ENCODE measurements at regions not wholly inside any gene's neighbourhood (a gene's known extent, or its start where the extent isn't known, plus 50 kb on each side); places are given as distances from the start of the nearest gene placed in this dataset.
"Not testable (repeated sequence)": the region's sequence is repeated elsewhere in the genome, so short reads cannot be mapped to it uniquely, and the experiment has no call there.

DNA sequence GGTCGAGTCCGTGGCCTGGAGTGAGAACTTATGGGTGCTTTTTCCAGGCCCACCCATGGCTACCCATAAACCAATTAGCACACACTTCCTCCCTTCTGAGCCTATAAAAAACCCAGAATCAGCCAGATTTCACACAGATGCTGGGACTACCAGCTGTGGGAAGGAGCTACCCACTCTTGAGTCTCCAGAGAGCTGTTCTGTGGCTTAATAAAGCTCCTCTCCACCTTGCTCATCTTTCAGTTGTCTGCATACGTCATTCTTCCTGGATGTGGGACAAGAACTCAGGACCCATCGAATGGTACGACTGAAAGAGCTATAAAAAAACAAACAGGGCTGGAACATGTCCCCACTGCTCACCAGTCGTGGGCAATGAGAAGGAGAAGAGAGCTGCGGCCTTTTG, 555.4 kb upstream of the CCDC54 start:
- DNase-seq (ENCODE audit: low read depth), result no peak

DNA sequence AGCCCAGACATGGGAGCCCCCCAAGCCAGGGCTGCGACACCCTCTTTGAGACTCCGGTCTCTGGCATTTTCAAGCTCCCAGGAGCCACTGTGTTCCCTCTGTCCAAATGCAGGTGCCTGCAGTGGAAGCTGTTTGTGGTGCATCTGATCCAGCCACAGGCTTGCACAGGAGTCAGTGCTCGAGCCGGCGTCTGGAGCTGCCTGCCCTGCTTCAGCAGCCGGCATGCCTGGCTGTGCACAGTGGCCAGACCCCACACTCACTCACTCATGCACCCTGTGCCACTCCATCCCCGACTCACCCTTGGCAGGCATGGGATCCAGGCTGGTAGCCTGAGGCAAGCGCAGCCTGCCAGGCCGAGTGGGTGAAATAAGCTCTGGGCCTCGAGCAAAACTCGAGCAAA, 555.0 kb upstream of the CCDC54 start:
- no peak for DNase-seq (ENCODE audit: low read depth)

- no peak for DNase-seq (ENCODE audit: low read depth)
These were observed 553.5 kb upstream of the CCDC54 start for GRCh38 chr3:106823701-106824100.

- DNase-seq (ENCODE audit: low read depth), result no peak
These were observed 552.4 kb upstream of the CCDC54 start for GRCh38 chr3:106824856-106825255.

- no peak for DNase-seq (ENCODE audit: low read depth)
These were observed 551.2 kb upstream of the CCDC54 start for GRCh38 chr3:106825962-106826605.

DNA sequence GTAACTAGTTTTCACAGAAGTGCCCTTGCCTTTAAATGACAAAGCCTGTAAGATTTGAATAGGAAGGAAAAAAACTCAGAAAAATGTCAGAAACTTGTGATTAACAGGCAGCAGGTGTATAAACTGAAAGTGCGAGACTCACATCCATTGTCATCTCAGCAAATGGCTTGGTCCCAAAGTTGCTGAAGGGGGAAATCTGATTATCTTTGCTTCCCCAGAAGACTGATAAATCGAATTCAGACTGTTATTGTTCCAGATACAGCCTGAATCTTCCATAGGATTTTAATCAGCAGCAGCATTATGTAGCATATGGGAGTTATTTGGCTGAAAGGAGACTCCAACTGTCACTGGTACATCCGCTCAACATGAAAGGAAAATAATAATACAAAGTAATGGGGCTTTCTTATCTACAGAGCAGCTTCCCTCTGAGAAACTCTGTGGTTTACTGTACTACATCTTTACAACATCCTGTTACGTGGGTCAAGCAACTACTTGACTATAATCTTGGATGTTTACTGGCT, 550.4 kb upstream of the CCDC54 start:
- no peak for DNase-seq (ENCODE audit: low read depth)

DNA sequence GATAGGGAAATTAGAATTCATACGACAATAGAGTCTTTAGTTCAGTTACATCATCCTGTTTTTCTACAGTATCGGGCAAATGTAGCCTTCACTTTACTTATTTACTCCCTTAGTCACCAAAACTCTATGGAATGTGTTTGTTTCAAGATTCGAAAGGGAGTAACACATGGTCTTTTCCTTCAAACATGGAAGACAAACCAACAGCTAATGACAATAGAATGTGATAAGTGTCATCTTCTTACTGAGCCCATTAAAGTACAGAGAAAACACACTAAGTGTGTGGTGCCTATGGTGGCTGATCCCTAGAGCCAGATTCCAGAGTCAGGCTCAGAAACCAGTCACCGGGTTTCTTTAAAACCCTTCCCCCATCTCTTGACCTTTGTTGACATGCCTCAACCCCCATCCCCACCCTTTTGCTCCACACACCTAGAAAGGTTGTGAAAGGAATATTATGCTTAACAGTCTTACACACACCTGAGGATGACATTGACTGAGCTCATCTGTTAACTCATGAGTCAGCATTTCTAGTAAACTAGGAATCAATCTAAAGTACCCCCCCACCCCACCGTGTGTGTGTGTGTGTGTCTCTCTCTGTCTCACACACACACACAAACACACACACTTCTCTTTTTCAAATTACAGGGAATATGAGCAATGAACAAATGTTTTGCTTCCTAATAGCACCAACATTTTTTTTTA, 549.6 kb upstream of the CCDC54 start:
- no peak for DNase-seq (ENCODE audit: low read depth)

DNA sequence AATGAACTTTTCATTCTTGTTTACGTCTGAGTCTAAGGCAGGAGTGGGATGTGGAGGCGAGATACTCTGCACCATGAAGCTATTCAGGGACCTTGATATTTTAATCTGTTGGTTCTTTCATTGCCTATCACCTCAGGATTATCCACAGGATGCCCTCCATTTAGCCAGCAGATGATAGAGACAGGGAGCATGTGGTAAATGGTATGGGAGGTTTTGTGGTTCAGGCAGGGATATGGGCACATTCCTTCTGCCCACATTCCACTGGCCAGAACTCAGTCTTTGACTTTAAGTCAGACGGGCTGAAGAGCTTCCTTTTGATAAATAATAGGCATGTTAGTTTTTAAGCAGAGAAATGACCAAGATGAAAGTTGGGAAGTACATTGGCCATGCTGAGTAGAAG, 548.0 kb upstream of the CCDC54 start:
- DNase-seq (ENCODE audit: low read depth), result no peak

DNA sequence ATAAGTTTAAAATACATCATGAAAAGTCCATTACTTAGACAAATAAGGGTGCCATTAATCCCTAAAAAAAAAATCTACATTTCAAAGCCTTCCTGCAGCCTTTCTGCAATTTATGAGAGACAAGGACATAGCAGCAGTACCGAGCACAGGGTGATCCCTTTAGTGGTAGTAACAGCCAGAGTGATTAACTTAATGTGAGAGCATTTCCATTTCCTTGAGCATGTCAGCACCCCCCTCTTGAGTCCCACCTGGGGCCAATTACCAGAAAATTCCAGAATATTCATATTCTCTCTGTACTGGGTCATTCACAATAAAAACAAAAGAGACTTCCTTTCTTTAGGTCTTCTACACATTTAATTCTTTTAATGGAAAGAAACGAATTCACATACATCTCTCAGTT, 546.9 kb upstream of the CCDC54 start:
- DNase-seq (ENCODE audit: low read depth), result no peak

DNA sequence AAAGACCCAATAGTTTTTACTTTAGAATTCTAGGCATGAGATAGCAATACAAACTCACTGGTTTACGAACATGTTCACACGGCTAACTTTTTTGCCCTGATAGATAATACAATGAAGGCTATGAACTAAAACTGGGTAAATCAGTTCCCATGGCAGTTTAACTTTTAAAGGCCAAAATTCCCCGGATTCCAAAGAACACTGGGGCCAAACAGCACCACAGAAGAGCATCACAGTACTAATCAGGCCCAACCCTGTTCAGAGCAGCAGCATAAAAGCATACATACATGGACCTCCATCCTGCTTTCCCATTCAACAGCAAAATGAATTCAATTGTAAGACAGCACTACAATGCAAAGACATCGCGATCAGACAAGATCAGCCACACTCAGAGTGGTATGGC, 540.3 kb upstream of the CCDC54 start:
- no peak for DNase-seq (ENCODE audit: low read depth)

DNA sequence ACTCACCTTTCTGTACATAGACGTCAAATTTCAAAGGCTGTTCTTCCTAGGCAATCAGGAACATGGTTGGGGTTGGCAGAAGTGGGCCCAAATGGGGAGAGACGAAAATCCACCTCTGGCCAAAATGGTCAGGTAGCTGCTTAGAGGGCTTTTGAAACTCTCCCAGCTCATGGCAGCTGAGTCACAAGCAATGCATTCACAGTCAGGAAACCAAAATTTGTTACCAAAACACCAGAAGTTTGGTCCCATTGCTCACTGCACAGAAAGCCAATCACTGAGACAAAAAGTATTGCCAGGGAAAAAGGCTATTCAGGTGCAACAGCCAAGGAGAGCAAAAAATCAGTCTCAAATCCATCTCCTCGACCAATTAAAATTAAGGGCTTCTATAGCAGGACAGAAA, 539.6 kb upstream of the CCDC54 start:
- no peak for DNase-seq (ENCODE audit: low read depth)

- no peak for DNase-seq (ENCODE audit: low read depth)
These were observed 537.5 kb upstream of the CCDC54 start for GRCh38 chr3:106839576-106840280.

GRCh38 chr3:106840319-106840718, 536.9 kb upstream of the CCDC54 start:
- DNase-seq (ENCODE audit: low read depth), result no peak

DNA sequence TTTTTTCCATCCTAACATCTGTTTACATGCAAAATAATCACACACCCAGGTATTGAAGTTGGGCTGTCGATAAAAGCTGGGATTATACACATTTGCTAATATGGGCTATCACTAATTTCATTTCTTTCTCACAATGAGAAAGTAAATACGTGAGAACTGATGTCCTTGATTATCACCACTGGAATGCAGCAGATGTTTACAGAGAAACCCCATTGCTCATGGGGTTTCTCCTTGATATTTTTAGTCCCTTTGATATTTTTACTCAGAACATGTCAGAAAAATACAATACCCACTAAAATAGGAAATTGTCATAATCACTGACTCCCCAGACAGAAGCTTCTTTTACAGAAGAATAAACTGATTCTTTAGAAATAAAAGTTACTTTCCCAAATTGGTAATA, 535.1 kb upstream of the CCDC54 start:
- DNase-seq (ENCODE audit: low read depth), result no peak

- DNase-seq (ENCODE audit: low read depth), result no peak
These were observed 532.6 kb upstream of the CCDC54 start for GRCh38 chr3:106844638-106845037.

GRCh38 chr3:106848099-106848498, 529.1 kb upstream of the CCDC54 start:
- no peak for DNase-seq (ENCODE audit: low read depth)

DNA sequence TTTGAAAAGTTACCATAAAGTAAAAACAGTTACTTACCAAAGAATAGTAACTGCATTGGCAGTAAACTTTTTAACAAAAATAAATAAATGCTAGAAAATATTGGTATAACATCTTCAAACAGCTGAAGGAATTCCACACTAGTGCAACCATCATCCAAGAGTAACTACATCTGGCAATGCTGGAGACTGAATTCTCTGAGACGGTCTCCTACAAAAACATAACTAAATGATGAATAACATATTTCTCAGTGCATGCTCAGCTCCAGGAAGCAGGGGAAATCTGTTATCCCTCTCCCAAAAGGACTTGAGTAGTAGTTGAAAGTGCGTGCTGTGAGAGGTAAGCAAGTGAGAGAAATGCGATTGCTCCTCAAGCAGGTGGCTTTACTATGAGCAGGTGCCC, 526.8 kb upstream of the CCDC54 start:
- DNase-seq (ENCODE audit: low read depth), result no peak

DNA sequence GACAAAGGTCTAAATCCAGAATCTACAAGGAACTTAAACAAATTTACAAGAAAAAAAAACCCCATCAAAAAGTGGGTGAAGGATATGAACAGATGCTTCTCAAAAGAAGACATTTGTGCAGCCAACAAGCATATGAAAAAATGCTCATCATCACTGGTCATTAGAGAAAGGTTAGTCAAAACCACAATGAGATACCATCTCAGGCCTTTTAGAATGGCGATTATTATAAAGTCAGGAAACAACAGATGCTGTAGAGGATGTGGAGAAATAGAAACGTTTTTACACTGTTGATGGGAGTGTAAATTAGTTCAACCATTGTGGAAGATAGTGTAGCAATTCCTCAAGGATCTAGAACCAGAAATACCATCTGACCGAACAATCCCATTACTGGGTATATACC, 518.9 kb upstream of the CCDC54 start:
- not testable (repeated sequence) for DNase-seq (ENCODE audit: low read depth)

DNA sequence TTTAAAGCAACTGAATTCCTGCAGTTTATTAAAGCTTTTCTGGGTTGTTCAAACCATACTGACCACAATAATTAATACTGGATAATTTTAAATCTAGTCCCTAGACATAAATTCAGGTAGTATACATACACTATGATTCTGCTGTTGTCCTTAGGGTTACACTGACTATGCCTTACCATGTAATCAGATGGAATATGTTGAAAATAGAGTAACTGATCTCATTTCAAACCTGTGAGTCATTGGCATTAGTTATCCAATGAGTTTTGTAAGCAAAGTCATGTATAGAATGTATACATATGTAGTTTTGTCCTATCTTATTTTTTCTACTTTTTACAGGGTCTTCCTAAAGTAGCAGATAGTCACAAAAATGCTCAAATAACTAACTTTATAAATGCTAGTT, 517.1 kb upstream of the CCDC54 start:
- DNase-seq (ENCODE audit: low read depth), result no peak

GRCh38 chr3:106862067-106862466, 515.2 kb upstream of the CCDC54 start:
- DNase-seq (ENCODE audit: low read depth), result no peak

GRCh38 chr3:106877627-106878026, 499.6 kb upstream of the CCDC54 start:
- DNase-seq (ENCODE audit: low read depth), result no peak

DNA sequence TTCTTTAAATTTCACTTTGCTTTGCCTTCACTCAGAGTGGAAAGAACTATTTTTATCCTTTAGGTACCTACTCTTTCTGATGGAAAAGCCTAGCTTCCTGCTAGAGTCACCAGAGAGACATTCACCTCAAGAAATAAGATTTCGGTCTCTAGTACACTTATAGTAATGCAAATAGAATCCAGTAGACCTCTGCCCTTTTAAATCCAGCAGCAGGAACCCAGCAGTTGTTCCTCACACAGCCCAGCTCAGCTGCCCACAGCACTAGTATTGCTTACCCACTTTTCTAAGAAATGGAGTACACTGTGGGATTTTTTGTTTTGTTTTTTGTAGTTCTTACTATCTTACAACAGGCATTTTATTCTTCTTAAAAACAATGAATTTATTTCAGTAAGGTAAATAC, 497.0 kb upstream of the CCDC54 start:
- no peak for DNase-seq (ENCODE audit: low read depth)

GRCh38 chr3:106881186-106881585, 496.1 kb upstream of the CCDC54 start:
- no peak for DNase-seq (ENCODE audit: low read depth)

Data from stimulated activated CD8-positive, alpha-beta memory T cell treated with anti-CD3 and anti-CD28 coated beads, Interleukin-4, amount 100 ng/mL, for 24 hours (primary cell).